GM23248 (cell line): ENCODE measurements at regions not wholly inside any gene's neighbourhood (a gene's known extent, or its start where the extent isn't known, plus 50 kb on each side); places are given as distances from the start of the nearest gene placed in this dataset.

Experiments
- EZH2 ChIP-seq: fragments of 200-600 bp; sonication (generic); IDR thresholded peaks from 2 replicates; pipeline ENCODE4 v1.6.1; 2018; ENCODE audit warnings: antibody characterized with exemption, mild to moderate bottlenecking; ENCODE audit not compliant: insufficient read depth, poor library complexity, severe bottlenecking
- EZH2phosphoT487 ChIP-seq: fragments of 200-600 bp; sonication (generic); IDR thresholded peaks from 2 replicates; pipeline ENCODE4 v1.6.1; 2018; ENCODE audit warnings: antibody characterized with exemption, moderate library complexity, mild to moderate bottlenecking, low read depth; ENCODE audit not compliant: insufficient read depth

DNA sequence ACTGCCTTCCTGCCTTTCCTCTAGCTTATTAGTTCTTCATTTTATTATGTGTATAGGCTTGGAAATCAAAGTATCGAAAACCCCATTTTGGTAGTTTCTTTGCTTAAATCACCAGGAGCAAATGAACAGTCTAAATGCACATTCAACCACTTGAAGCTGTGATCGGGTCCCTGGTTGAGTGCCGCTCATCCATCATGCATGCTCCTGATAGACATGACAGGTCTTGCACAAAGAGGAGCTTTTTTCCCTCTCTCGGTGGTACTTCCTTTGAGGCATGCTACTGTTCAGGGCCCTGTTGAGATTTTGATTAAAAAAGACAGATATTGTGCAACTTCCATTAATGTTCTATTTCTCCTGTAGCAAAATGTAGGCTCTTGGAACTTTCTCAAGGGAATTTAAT is 185.8 kb downstream of the OLFM4 start:
- TF ChIP-seq EZH2 (no peak), EZH2phosphoT487 (no peak)
